ENCODE measurements at regions not wholly inside any gene's neighbourhood (a gene's known extent, or its start where the extent isn't known, plus 50 kb on each side); places are given as distances from the start of the nearest gene placed in this dataset.

DNA sequence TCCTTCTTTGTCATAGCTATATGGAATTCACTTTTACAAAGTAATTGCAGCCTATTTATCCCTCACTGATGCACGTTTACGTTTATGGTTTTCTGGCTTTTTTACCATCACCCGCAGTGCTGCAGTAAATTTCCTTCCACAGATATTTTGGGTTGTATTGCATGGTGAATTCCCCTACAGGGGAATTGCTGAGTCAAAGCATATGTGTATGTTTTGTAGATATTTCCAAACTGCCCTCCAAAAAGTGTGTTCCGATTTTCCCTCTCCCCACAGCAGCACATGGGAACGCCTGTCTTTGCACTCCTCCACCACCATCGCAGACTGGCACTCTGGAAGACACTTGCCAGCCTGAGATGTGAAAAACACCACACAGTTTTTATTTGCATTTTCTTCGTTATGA lies 80.6 kb upstream of the UXS1 start:
- Histone ChIP-seq H3K9me3 (ENCODE audit: insufficient read depth in 2 of 2, low read depth in 1 of 2, low read length in 1 of 2) (0 out of 4 replicates have a peak, but pooled peaks cover 0 to 3% of the 10 kb centered on the region in 2 experiments), H3K27ac (ENCODE audit: low read depth, low read length) (no peak overlapping the region), H3K27me3 (replicated peaks in 1 of 4; ENCODE audit: control insufficient read depth in 3 of 4, extremely low read depth in 1 of 4, insufficient read depth in 3 of 4, low read length in 3 of 4) (no peaks in the 10 kb centered on the region; a peak in 1 of 7 replicates), H4K8ac (ENCODE audit: extremely low read depth, insufficient read depth, low read length) (no peak overlapping the region), H2AFZ (ENCODE audit: low read length) (peak overlapping the region; percentile 70), H4K91ac (replicated peaks; ENCODE audit: insufficient read length, low read length) (no peak overlapping the region), H3K4ac (replicated peaks; ENCODE audit: insufficient read length, low read depth, low read length) (no peak overlapping the region), H2BK120ac (replicated peaks; ENCODE audit: low read depth, low read length) (no peak overlapping the region), H3K56ac (replicated peaks; ENCODE audit: insufficient read length, low read depth, low read length) (no peak overlapping the region), H2BK20ac (ENCODE audit: low read length) (peak overlapping the region; percentile 13; the same call in 1 of the 2 replicates), H3K79me2 (ENCODE audit: control insufficient read depth in 1 of 2, insufficient read depth in 2 of 2, low read length in 2 of 2) (no peaks in the 10 kb centered on the region), H3K4me2 (ENCODE audit: insufficient read depth in 1 of 2, low read depth in 2 of 2, low read length in 2 of 2) (no peak overlapping the region), H3K36me3 (ENCODE audit: control insufficient read depth in 2 of 4, insufficient read depth in 4 of 4, low read length in 3 of 4) (no peaks in the 10 kb centered on the region), H3K4me1 (replicated peaks in 1 of 4; ENCODE audit: control insufficient read depth in 3 of 4, insufficient read depth in 4 of 4, low read length in 3 of 4) (peaks cover 0 to 15% (median 4%) of the 10 kb centered on the region in 4 experiments; a peak in 5 of 7 replicates), H3K4me3 (ENCODE audit: extremely low read depth in 1 of 4, insufficient read depth in 2 of 4, low read depth in 3 of 4, low read length in 4 of 4) (no peak overlapping the region), H4K20me1 (replicated peaks in 1 of 2; ENCODE audit: control insufficient read depth in 1 of 2, insufficient read depth in 2 of 2, low read length in 2 of 2) (no peaks in the 10 kb centered on the region), H2BK15ac (ENCODE audit: low read length) (no peak overlapping the region), H2AK5ac (ENCODE audit: low read depth, low read length) (0 out of 2 replicates have a peak overlapping the region, but pooled peaks have one; percentile 13), H4K5ac (ENCODE audit: insufficient read length, low read depth, low read length) (no peak overlapping the region), H2BK12ac (ENCODE audit: low read depth, low read length) (0 out of 2 replicates have a peak overlapping the region, but pooled peaks have one; percentile 80), H3K14ac (ENCODE audit: insufficient read length) (no peak overlapping the region), H3K79me1 (ENCODE audit: low read depth, low read length) (no peaks in the 10 kb centered on the region), H3K18ac (ENCODE audit: extremely low read depth, low read length) (no peak overlapping the region), H2BK5ac (ENCODE audit: low read depth, low read length) (peak overlapping the region; percentile 77; the same call in 1 of the 2 replicates), H3K23ac (ENCODE audit: insufficient read length) (no peak overlapping the region), H3K9ac (replicated peaks in 1 of 4; ENCODE audit: extremely low read depth in 1 of 4, low read depth in 3 of 4, low read length in 3 of 4) (no peak overlapping the region), H3K23me2 (ENCODE audit: low read depth, low read length) (peaks cover 4% of the 10 kb centered on the region; the same call in 1 of the 2 replicates)
- 94% methylated on average over 7 of the region's 7 CpGs; no CpG with 5 or more reads in 1 of the 2 experiments for WGBS, 2 experiments (ENCODE audit: extremely low coverage in 1 of 2, insufficient coverage in 1 of 2, insufficient read length in 1 of 2, insufficient replicate concordance in 2 of 2, low coverage in 1 of 2, low lambda C conversion rate in 2 of 2, missing lambda C conversion rate in 1 of 2)
- TF ChIP-seq CBX5 (IDR thresholded peaks at IDR 0.05; ENCODE audit: low read depth, low read length) (no peak), USF2 (IDR thresholded peaks at IDR 0.05; ENCODE audit: low read length) (no peak)
- TF ChIP-seq, protein P1, sequence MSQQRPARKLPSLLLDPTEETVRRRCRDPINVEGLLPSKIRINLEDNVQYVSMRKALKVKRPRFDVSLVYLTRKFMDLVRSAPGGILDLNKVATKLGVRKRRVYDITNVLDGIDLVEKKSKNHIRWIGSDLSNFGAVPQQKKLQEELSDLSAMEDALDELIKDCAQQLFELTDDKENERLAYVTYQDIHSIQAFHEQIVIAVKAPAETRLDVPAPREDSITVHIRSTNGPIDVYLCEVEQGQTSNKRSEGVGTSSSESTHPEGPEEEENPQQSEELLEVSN (IDR thresholded peaks at IDR 0.05) = 0 out of 2 replicates have a peak, but pooled peaks have one; percentile 24
- CTCF ChIA-PET (ENCODE audit: partially characterized antibody) = interaction anchor here (1.1 kb wide), 1 partner anchor 166 kb away, joined by 3 read pairs; no protein-coding TSS in a partner anchor
- DNase-seq (ENCODE audit: low read depth in 1 of 2, low spot score in 2 of 2) (no peak), FAIRE-seq (no peak)
- POLR2A ChIA-PET (ENCODE audit: partially characterized antibody) = no interaction called here
